Activated effector memory CD4-positive, alpha-beta T cell treated with Interleukin-2 at 50 U/mL for 16 hours (primary cell): ENCODE measurements at regions not wholly inside any gene's neighbourhood (a gene's known extent, or its start where the extent isn't known, plus 50 kb on each side); places are given as distances from the start of the nearest gene placed in this dataset.

Source experiments
- DNase-seq: peaks from one replicate; pipeline ENCODE4 v3.0.0-alpha.2; 2020

DNA sequence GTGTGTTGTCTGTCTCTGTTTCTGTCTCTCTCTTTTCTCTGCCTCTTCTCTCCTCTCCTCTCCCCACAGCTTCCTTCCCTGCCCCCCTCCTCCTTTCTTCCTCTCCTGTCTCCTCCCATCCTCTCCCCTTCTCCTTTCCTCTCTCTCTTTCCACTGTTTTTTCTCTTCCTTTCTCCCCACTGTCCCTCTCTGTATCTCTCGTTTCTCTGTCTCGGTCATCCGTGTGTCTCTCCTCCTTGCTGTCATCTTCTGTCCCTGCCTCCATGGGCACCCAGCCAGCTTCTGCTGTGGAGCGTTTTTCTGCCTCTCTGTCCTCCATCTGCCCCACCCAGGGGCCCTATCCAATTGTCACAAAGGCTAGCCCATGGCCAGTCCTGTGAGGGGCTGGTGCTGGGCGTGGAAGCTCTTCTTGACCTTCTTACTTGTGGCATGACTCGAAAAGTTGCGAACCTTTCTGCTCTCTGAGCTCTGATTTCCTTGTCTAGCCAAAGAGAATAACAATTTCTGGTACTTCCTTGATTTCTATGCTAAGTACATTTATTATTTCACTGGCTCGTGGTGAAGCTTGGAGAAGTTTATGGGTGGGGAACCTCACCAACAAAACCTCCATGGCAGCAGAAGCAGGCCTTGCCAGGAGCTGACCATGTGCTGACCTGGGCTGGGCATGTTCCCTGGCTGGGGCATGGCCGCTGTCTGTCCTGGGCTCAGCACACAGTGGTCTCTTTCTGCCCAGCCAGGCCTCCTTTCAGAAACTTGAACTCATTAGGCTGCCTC, 69.3 kb downstream of the CEBPB start:
- no peak for DNase-seq

DNA sequence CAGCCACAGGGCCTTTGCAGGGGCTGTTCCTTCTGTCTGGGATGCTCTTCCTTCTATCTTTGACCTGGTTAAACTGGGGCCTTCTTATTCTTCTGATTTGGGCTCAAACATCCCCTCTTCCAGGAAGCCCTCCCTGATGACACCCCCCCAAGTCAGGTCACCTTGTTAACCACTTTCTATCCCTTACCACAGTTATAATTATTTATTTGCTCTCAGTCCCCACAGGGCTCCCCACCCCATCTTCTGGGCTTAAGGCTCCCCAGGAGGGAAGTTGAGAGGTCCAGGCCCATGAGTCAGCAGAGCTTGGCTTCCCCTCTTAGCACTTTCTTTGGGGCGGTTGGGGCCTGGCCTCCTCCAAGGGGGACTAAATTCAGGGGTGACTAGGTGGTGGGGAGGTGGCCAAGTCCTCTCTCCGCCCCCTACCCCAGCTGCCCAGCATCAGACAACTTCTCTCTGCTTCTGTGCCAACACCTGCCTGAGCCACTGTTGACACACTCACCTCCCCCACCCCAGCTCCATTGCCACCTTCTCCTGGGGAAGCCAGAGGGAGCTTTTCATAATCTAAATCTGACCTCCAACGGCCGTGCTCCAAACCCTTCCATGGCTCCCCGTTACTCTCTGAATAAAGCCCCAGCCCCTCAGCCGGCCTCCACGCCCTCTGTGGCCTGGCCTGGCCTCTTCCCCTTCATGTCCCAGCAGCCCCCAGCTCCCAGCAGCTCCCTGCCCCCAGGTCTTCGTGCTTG, 70.0 kb downstream of the CEBPB start:
- DNase-seq = no peak

DNA sequence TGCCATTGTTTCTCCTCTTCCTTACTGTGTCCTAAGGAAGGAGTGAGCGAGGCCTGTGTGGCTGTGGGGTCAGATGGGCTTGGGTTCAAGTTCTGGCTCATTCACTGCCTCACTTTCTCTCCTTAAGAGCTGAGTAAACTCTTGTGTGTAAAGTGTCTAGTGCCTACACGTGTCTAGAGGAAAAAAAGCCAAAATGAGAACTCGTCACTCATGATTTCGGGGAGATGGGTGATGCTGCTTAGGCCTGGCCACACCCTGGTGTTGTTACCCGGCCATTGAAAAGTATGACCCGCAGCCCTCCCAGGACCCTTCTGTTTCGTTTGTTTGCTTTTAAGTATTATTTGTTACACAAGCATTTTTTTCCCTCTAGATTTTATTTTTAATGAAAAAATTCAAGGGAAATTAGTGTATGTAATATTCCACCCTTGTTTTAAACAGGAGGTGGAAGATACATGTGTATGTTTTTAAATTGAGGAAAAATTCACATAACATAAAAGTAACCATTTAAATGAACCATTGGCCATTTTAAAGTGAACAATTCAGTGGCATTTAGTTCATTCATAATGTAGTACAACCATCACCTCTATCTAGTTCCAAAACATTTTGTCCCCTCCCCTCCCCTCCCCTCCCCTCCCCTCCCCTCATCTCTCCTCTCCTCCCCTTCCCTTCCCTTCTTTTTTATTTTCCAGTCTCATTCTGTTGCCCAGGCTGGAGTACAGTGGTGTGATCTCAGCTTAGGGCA, 71.0 kb downstream of the CEBPB start:
- DNase-seq = no peak

DNA sequence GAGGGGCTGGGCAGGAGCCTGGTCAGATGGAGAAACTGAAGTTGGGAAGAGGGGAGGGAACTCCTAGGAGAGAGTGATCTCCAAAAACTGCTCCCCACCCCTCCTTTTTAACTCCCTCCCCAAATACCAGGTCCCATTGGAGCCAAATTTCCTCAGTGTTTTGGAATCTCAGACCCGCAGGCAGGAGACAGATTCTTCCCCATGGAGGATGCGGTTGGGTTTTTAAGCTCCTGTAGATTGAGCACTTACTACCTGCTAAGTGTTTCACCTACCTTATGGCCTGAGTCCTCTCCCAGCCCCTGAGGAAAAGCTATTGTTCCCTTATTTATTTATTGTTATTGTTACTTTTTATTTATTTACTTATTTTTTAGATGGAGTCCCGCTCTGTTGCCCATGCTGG, 73.2 kb downstream of the CEBPB start:
- no peak for DNase-seq

DNA sequence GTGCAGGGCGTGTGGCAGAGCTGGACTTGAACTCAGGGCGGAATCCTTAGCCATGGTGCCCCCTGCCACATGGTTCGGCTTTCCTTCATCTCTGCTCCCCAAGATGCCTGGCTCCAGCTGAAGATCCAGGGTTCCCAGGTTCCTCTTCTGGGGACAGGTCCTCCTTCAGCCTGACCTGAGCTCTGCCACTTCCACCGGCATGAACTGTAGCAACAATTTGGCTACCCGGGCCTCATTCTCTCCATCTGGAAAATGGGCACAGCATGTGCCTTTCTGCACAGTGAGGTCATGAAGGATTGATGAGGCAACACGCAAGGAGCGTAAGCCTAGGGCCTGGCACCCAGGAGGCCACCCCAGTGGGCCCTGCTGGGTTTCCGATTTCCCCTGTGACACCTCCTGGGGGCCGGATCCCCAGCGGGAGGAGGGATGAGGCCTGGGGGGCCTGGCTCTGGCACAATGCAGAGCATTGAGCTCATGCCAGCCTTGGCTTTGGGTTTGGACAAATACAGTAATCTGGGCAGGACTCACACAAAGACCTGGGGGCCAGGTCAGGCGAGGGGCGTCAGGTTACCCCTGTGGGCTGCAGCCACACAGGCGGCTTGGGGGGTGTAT, 74.0 kb downstream of the CEBPB start:
- DNase-seq = no peak

DNA sequence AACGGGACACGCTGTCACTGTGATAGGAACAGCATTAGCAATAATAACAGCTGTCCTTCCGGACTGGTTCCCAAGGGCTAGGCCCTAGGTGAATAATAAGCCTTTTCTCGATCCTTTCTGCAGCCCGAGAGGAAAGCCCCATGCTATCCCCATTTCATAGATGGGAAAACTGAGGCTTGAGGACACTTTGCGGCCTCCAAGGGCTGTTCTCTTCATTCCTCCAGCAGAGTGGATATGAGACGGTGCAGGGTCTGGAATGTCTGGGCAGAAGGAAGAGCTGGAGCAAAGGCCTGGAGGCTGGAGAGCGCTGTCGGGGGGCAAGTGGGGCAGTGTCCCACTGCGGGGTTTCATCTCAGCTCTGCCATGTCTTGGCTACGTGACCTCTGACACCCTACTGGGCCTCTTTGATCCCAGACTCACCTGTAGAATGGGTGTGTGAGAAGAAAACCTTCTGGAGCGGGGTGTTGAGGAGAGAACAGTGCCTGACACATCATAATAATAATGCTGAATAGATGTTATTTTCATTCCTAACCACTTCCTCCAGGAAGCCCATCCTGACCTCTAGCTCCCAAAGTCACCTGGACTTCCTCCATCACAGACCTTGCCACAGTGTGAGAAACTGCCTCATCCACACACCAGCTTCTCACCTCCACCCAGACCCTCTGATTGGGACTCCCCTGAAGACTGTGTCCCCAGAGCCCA, 74.8 kb downstream of the CEBPB start:
- no peak for DNase-seq

DNA sequence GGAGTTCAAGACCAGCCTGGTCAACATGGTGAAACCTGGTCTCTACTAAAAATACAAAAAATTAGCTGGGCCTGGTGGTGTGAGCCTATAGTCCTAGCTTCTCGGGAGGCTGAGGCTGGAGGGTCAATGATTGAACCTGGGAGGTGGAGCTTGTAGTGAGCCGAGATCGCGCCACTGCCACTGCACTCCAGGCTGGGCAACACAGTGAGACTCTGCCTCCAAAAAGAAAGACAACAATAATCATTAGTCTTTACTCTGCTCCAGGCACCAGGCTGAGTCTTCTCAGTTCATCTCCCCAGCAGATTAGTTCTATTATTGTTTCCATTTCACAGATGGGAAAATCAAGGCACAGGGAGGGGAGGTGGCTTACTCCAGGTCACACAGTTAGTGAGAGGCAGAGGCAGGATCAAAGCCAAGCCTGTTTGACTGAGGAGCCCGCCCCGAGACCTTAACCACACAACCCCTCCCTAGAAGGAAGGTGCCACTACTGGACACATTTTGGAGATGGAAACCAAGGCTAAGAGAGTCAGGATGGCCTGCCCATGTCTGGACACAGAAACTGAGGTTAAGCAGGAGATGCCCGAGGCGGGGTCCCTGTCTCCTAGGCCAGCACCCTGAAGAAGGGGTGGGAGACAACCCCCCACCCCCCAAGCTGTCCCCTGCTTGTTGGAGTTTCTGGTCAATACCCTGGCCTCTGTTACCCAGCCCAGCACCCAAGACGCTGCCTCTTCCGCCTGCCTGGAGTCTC, 75.8 kb downstream of the CEBPB start:
- DNase-seq = no peak

DNA sequence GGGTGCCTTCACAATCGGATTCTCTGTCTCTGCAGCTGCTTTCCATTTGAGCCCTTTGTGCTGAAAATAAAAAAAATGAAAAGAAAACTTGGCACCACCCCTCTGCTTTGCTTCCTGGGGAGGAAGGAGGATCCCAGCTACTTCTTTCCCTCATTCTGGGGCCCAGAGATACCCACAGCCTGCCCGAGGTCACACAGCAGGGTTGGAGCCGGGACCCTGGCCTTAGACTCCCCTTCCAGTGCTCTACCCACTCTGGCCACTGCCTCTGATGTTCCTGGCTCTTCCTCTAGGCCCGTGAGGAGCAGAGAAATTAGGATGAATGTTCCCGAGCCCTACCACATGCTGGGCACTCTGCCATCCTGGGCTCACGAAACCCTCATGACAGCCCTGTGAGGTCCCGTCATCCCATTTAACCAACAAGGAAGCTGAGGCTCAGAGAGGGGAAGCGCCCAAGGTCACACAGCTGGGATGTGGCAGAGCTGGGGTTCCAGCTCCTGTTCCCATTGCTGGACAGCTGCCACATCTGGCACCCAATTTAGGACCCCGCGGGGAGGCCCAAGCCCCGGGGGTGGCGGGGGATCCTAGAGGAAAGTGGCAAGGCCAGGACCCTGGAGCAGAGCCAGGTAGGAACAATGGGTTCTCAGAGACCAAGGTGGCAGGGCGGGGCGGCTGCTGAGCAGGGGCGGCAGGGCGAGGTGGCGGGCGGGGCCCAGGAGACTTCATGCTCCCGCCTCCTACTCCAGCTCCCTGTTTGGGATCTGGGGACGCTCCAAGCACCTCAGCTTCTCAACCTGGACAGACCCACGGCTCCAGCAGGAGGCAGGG, 76.6 kb downstream of the CEBPB start:
- no peak for DNase-seq

DNA sequence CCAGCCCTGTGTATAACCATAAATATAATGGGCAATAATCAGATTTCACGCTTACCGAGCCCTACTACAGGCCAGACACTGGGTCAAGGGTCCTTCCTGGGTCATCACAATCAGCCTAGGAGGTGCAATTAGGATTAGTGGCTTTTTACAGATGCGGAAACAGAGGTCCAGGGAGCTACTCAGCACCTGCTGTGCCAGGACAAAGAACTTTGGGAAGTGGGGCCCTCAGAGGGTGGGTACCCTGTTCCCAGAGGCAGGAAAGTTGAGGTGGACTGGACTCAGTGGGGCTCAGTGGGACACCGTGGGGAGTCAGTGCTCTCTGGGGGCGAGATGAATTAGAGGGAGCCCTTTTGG, 77.2 kb downstream of the CEBPB start:
- no peak for DNase-seq

DNA sequence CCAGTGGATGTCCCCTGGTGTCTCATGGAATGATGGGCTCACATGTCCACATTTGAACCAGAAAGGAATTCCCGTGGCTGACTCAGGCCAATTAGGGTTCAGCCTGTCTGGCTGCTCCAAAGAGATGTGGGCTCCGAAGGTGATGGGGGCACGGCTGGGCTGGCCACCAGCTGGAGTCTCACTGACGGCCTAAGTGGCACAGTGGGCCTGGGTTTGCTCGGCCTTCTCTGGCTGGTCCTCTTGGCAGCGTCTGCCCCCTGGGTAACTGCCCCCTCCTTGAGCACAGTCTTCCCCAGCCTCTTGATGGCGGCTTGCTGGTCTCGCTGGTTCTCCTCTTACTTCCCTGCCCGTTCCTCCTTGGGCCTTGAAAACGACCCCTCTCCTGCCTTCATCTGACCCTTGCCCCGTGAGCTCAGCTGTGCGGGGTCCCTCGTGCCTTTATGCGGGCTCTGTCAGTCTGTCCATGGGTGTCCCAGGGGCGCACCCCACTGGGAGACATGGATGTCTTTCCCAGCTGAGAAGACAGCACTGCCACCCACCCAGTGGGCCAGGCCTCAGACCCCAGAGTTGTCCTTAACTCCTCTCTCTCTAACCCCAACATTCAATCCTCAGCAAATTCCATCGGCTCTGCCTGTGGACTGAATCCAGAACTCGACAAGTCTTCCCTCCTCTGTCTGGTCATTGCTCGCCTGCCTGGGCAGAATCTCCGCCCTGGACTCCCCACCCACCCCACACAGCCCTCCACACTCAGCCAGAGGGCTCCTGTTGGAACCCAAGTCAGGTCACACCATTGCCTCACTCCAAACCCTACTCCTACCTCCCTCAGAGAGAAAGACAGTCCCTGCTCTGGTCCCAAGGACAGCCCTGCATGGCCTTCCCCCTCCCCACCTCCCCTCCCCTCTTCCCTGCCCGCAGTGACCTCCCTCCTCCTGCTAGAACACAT, 78.7 kb downstream of the CEBPB start:
- no peak for DNase-seq

DNA sequence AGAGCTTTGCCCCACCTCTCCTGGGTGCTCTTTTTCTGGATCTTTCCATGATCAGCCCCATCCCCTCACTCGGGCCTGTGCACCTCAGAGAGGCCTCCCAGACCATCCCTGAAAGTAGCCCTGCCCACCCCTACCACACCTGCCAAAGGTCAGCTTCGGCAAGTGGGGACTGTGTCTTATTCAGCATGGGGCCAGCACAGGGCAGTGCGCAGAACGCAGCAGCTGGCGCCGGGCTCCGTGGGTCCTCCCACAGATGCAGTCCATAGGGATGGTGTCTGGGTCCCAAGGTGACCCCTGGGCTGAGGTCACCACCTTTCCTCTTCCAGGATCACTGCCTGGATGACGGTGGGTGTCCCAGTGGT, 79.4 kb downstream of the CEBPB start:
- no peak for DNase-seq

DNA sequence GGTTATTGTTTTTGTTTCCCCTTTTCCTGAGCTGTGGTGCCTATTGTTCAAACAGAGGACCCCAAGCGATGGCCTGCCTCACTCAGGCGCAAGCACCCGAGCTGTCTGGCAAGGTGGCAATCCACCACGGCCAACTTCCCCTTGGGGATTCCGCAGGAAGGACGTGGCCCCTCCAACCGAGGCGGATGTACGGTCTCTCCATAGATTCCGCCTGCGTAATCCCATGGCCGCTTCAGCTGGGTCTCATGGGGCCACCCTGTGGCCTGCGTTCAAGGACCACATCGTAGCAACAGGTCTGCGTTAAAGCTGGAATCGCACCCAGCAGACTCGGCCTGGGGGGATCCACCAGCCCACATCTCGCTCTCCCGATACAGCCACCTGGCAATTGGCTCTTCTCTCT, 79.9 kb downstream of the CEBPB start:
- DNase-seq = no peak

DNA sequence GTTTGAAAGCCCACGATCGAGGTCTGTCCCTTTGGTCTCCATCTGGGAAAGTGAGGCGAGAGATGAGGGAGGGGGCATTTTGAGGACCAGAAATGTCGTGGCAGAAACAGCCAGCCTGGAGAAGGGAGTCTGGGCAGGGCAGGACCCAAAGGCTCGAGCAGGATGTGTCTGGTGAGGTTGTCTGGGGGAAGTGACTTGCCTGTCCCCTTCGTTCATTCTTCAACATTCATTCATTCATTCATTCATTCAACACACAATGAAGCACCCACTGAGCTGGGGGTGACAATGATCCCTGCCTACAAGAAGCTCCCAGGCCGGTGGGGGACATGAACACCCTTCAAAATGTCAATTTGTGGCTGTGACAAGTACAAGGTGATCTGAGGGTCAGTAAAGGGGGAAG, 80.5 kb downstream of the CEBPB start:
- DNase-seq = no peak

DNA sequence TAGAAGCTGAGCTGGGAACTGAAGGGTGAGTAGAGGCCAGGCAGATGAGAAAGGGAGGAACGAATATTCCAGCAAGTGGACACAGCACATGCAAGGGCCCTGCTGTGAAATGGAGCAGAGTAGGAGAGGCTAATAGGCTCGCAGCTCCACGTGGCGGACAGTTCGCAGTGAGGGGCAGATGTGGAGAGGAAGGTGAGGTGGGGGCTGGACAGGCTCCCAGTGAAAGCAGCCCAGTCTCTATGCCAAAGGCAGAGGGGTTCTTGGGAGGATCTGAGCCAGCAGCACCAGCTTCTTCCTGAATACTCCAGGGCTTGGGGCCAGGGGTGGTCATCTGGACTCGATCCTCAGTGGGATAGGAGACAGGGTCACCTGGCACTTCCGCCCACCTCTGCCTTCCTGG, 81.0 kb downstream of the CEBPB start:
- DNase-seq = no peak

DNA sequence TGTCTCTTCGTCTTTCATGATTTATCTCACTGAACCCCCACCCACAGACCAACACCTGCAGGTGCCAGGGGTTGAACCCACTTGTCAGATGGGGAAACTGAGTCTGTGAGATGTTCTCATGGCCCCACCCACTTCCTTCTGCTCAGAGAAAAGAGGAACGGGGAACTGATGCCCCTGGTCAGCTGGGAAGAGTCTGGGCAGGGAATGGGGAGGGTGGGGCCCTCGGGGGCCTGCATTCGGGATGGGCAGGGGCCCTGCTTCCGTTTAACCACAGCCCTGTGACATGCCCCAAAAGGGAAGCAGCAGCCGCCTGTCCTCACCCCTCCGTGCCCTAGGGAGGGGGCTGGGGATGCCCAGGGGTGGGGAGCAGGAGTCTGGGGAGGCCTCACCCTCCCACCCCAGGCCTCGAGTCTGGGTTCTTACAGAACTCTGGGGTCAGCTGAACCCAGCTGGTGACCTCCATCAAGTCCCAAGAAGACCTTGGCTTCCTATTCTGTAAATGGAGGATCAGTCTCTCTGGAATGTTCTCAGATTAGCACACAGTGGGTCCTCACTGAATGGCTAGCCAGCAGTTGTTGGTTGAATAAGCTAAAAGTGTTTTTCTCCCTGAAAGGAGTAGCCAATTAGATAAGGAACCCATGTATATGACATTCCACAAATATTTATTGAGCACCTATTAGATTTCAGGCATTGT, 81.5 kb downstream of the CEBPB start:
- DNase-seq = no peak

DNA sequence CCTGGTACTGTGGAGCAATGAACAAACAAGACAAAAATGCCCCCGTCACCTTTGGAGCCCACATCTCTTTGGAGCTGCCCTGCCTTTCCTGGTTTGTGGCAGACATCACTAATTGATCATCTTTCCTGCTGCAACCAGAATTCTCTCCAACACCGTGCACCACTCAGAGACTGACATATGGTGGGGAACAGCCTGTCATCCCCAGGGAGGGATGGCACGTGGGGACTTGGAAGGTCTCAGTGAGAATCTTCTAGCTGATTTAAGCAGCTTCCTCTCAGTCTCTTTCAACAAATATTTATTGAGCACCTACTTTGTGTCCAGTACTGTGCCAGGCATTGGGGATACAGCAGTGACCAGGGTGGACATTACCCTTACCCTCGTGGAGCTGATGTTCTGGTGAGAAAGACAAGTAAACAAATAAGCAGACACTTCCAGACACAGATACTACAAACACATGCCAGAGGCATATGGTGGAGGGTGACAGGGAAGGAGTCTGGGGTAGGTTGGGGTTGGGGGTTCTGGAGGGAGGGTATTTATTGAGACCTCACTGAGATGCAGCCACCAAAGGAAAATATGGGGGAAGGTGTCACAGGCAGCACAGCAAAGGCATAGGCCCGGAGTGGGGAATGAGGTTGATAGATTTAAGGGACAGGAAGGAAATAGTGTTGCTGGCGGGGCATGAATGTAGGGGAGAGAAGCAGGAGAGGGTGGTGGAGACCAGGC, 82.3 kb downstream of the CEBPB start:
- no peak for DNase-seq

DNA sequence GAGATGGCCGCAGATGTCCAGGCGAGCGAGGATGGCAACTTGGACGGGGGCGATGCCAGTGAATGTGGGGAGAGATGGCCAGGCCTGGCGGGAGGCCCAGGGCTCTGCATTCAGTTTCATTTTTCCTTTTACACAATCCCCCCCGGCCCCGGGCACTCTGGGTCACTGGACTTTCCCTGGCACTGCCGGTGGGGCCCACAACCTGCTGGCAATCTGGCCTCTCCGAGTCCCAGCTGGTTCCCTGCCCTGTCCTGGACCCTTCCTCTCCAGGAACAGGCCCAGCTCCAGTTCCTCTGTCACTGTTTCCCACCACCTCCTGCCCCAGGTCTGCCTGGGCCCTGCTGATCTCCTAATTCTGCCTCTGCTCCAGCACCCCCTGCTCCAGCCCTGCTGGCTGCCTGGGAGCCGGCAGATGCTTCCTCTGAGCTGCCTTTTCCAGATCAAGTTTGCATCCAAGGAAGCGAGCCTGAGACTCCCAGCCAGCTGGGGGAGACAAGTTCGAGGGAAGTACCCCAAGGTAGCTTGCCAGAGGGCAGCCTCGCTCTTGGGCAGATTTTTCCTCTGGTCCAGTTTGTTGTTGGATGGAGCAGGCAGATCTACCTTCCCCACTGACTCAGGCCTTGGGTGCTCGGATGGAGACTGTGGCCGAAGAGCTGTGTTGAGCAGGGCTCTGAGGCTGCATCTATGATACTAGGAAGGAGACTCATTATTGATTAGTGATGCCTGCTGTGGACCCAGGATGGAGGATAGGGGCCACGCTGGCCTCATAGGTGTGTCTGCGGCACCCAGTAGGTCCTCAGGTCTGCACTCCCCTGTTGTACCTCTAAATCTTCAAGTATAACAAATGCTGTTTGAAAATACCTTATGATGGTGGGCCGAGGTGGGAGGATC, 83.2 kb downstream of the CEBPB start:
- no peak for DNase-seq
